K562 (cell line): ENCODE measurements at regions not wholly inside any gene's neighbourhood (a gene's known extent, or its start where the extent isn't known, plus 50 kb on each side); places are given as distances from the start of the nearest gene placed in this dataset.

Source experiments
- ATAC-seq: fragments of 200-7000 bp; cut with Tn5 transposase; 3 replicates; pipeline ENCODE4 v1.9.1; 2020; ENCODE audit warnings: moderate library complexity
- BruUV-seq: library from RNA; stranded (reverse); fragments of 400-500 nt; replicated peaks from 2 replicates; lab custom pipeline; 2021; lab: Mats Ljungman, UMichigan
- CTCF ChIA-PET: fragments of 300-600 bp; formaldehyde crosslinking; extraction: SDS; loops from one replicate; lab custom pipeline; 2021; ENCODE audit warnings: low intra/inter-chr PET ratio; lab: Yijun Ruan, JAX
- POLR2A ChIA-PET: fragments of 300-600, 350-650 bp; sonication (Branson Sonifier 250); formaldehyde crosslinking; extraction: SDS; loops from one replicate; lab custom pipeline; 2021; ENCODE audit warnings: antibody characterized with exemption, inconsistent platforms; lab: Yijun Ruan, JAX
- DNase-seq, 4 experiments: peaks; one replicate each; pipeline versions ENCODE4 v3.0.0 to v3.0.0-alpha.2; 2011 to 2018; ENCODE audit warnings: low spot score in 3 of 4, mixed read lengths in 3 of 4; ENCODE audit errors: extremely low read depth in 1 of 4
- FAIRE-seq: peaks from 2 replicates; lab custom pipeline; 2011; peaks lifted over from hg19 to GRCh38; lab: Jason Lieb, UNC
- H2AFZ ChIP-seq: 2 replicates; pipeline ENCODE4 v1.6.0; 2011; ENCODE audit warnings: low read depth, low read length, control low read depth, inconsistent platforms
- H3K27ac ChIP-seq: fragments of 200-600 bp; 3 replicates; pipeline ENCODE4 v1.8.0; 2011; ENCODE audit warnings: low read depth, mild to moderate bottlenecking, control low read depth, inconsistent platforms, low read length, moderate library complexity, mixed read lengths; ENCODE audit errors: extremely low read depth
- H3K27me3 ChIP-seq, 2 experiments: fragments of 300-600 bp in 1 of 2; 2 replicates in 1 of 2; 3 replicates in 1 of 2; pipeline versions ENCODE4 v1.6.0 to v1.8.0; 2011; ENCODE audit warnings: inconsistent platforms in 2 of 2, low read length in 2 of 2, mild to moderate bottlenecking in 1 of 2, mixed read lengths in 1 of 2, moderate library complexity in 1 of 2; ENCODE audit not compliant: control insufficient read depth in 2 of 2, insufficient read depth in 2 of 2
- H3K36me3 ChIP-seq: fragments of 300-600 bp; 3 replicates; pipeline ENCODE4 v1.8.0; 2011; ENCODE audit warnings: mild to moderate bottlenecking, low read length, inconsistent platforms; ENCODE audit not compliant: control insufficient read depth, insufficient read depth
- H3K4me1 ChIP-seq, 2 experiments: fragments of 200-600 bp in 1 of 2; replicated peaks in 1 of 2; 2 replicates in 1 of 2; 3 replicates in 1 of 2; pipeline versions ENCODE4 v1.5.1 to v1.8.0; 2011; ENCODE audit warnings: inconsistent platforms in 2 of 2, low read length in 2 of 2, mild to moderate bottlenecking in 1 of 2, mixed read lengths in 1 of 2, moderate library complexity in 1 of 2; ENCODE audit not compliant: control insufficient read depth in 2 of 2, insufficient read depth in 2 of 2
- H3K4me2 ChIP-seq: 2 replicates; pipeline ENCODE4 v1.6.1; 2011; ENCODE audit warnings: low read length, control low read depth, inconsistent platforms, mixed read lengths; ENCODE audit not compliant: insufficient read depth
- H3K4me3 ChIP-seq: fragments of 200-600 bp; sonication (generic), shearing (Covaris generic); 2 replicates; pipeline ENCODE4 v1.5.1; 2016; ENCODE audit warnings: control low read depth, inconsistent platforms
- H3K79me2 ChIP-seq: fragments of 200-600 bp; 3 replicates; pipeline ENCODE4 v1.8.0; 2011; ENCODE audit warnings: low read length, inconsistent platforms; ENCODE audit not compliant: control insufficient read depth, insufficient read depth
- H3K9ac ChIP-seq, 2 experiments: 2 replicates each; pipeline versions ENCODE4 v1.6.0 to v1.6.1; 2011; ENCODE audit warnings: low read depth in 2 of 2, low read length in 2 of 2, control low read depth in 1 of 2, inconsistent platforms in 1 of 2, mild to moderate bottlenecking in 1 of 2, mixed read lengths in 1 of 2; ENCODE audit not compliant: insufficient read depth in 1 of 2
- H3K9me1 ChIP-seq: one replicate; pipeline ENCODE4 v1.6.0; 2011; ENCODE audit warnings: inconsistent platforms, mild to moderate bottlenecking, low read length, moderate library complexity; ENCODE audit not compliant: control insufficient read depth, insufficient read depth
- H3K9me3 ChIP-seq: replicated peaks from 2 replicates; pipeline ENCODE4 v1.5.1; 2011; ENCODE audit warnings: low read depth, low read length, inconsistent platforms; ENCODE audit not compliant: control insufficient read depth, insufficient read depth
- H4K20me1 ChIP-seq: replicated peaks from 2 replicates; pipeline ENCODE4 v1.6.1; 2011; ENCODE audit warnings: low read length, inconsistent platforms, mixed read lengths; ENCODE audit not compliant: control insufficient read depth, insufficient read depth
- BRD4 ChIP-seq: fragments of 200-600 bp; sonication (generic); IDR thresholded peaks from 2 replicates; pipeline ENCODE4 v1.6.1; 2017; ENCODE audit warnings: inconsistent platforms
- CBX5 ChIP-seq: IDR thresholded peaks from 2 replicates; pipeline ENCODE4 v1.6.1; 2014; ENCODE audit warnings: low read depth, borderline replicate concordance
- CEBPG ChIP-seq, 3 experiments: fragments of 200-800 bp in 1 of 3; sonication (Bioruptor generic) in 1 of 3; sonication (generic) in 1 of 3; formaldehyde crosslinking in 1 of 3; IDR thresholded peaks in 2 of 3; conservative IDR thresholded peaks in 1 of 3; 2 replicates each; pipeline versions ENCODE4 v1.6.1 to v1.8.0; 2016 to 2022; ENCODE audit warnings: missing compliant biosample characterization in 2 of 3, missing genetic modification characterization in 2 of 3, mild to moderate bottlenecking in 1 of 3, missing genetic modification reagents in 1 of 3
- KLF10 ChIP-seq: fragments of 250-450 bp; sonication (Bioruptor Pico); IDR thresholded peaks from 2 replicates; pipeline ENCODE4 v1.6.1; 2021; ENCODE audit warnings: matching md5 sums
- MEIS2 ChIP-seq: fragments of 450-650 bp; IDR thresholded peaks from 2 replicates; pipeline ENCODE4 v1.6.1; 2014; ENCODE audit warnings: mild to moderate bottlenecking; ENCODE audit not compliant: partially characterized antibody
- NFXL1 ChIP-seq: fragments of 450-650 bp; formaldehyde crosslinking; IDR thresholded peaks from 2 replicates; pipeline ENCODE4 v1.4.0; 2021; ENCODE audit warnings: mild to moderate bottlenecking
- NR0B1 ChIP-seq: fragments of 450-650 bp; IDR thresholded peaks from one replicate; pipeline ENCODE4 v1.6.1; 2018; ENCODE audit warnings: mild to moderate bottlenecking, moderate library complexity; ENCODE audit not compliant: partially characterized antibody
- PHF21A ChIP-seq: fragments of 450-650 bp; IDR thresholded peaks from 2 replicates; pipeline ENCODE4 v1.6.1; 2017; ENCODE audit warnings: low read depth, borderline replicate concordance
- POLR3G ChIP-seq: IDR thresholded peaks from 2 replicates; pipeline ENCODE4 v1.6.1; 2011; ENCODE audit not compliant: insufficient read length, insufficient replicate concordance; ENCODE audit errors: extremely low read depth
- RBBP5 ChIP-seq: fragments of 200-600 bp; sonication (generic); IDR thresholded peaks from 2 replicates; pipeline ENCODE4 v1.6.1; 2012; ENCODE audit warnings: borderline replicate concordance, mild to moderate bottlenecking, low read length, control low read depth, inconsistent platforms; ENCODE audit not compliant: insufficient read depth, poor library complexity, severe bottlenecking
- SMAD4 ChIP-seq: fragments of 250-450 bp; sonication (Bioruptor Pico); conservative IDR thresholded peaks from 2 replicates; pipeline ENCODE4 v1.8.0; 2021; ENCODE audit warnings: inconsistent platforms, mild to moderate bottlenecking, moderate library complexity
- TFE3 ChIP-seq: fragments of 450-650 bp; formaldehyde crosslinking; IDR thresholded peaks from 2 replicates; pipeline ENCODE4 v1.4.0; 2020; ENCODE audit warnings: mild to moderate bottlenecking, mixed read lengths
- ZNF124 ChIP-seq: sonication (generic); formaldehyde crosslinking; IDR thresholded peaks from 2 replicates; pipeline ENCODE4 v1.8.1; 2022; ENCODE audit warnings: missing genetic modification reagents
- ZNF143 ChIP-seq: sonication (generic); formaldehyde crosslinking; IDR thresholded peaks from 2 replicates; pipeline ENCODE4 v1.9.0; 2022; ENCODE audit warnings: mild to moderate bottlenecking, missing genetic modification reagents
- ZNF253 ChIP-seq: fragments of 250-450 bp; sonication (Bioruptor Pico); conservative IDR thresholded peaks from 2 replicates; pipeline ENCODE4 v1.6.1; 2021; ENCODE audit warnings: mild to moderate bottlenecking
- ZNF263 ChIP-seq: sonication (generic); formaldehyde crosslinking; IDR thresholded peaks from 2 replicates; pipeline ENCODE4 v1.8.0; 2022; ENCODE audit warnings: mild to moderate bottlenecking, missing genetic modification reagents, borderline replicate concordance
- ZNF347 ChIP-seq: fragments of 450-650 bp; formaldehyde crosslinking; IDR thresholded peaks from 2 replicates; pipeline ENCODE4 v1.4.0; 2020; ENCODE audit warnings: low read depth, mild to moderate bottlenecking, moderate library complexity
- WGBS: fragments of 100-300 bp; shearing (Covaris generic); methylation state at CpG from one replicate; pipeline ENCODE4 v1.1.6; 2016; ENCODE audit warnings: low coverage, mixed read lengths; ENCODE audit not compliant: insufficient coverage; ENCODE audit errors: missing lambda C conversion rate; 5-methylcytosine and 5-hydroxymethylcytosine counted together
- in situ Hi-C: fragments of 300-500 bp; cut with MboI; formaldehyde crosslinking; loops from 4 replicates; pipeline ENCODE4 v1.15.0; 2018; ENCODE audit warnings: inconsistent platforms, mixed read lengths
- intact Hi-C: fragments of 100-400 bp; cut with micrococcal nuclease; formaldehyde crosslinking; loops from 2 replicates; pipeline ENCODE4 v1.14.2; 2022
- TF ChIP-seq, protein P1 (sequence below): IDR thresholded peaks from 2 replicates; pipeline ENCODE4 v1.6.1; 2011; ENCODE audit not compliant: insufficient read length; ENCODE audit errors: extremely low read depth
- TF ChIP-seq, protein P2 (sequence below): fragments of 250-450 bp; sonication (Bioruptor Pico); IDR thresholded peaks from 2 replicates; pipeline ENCODE4 v1.4.0; 2020; ENCODE audit warnings: mild to moderate bottlenecking, moderate library complexity

DNA sequence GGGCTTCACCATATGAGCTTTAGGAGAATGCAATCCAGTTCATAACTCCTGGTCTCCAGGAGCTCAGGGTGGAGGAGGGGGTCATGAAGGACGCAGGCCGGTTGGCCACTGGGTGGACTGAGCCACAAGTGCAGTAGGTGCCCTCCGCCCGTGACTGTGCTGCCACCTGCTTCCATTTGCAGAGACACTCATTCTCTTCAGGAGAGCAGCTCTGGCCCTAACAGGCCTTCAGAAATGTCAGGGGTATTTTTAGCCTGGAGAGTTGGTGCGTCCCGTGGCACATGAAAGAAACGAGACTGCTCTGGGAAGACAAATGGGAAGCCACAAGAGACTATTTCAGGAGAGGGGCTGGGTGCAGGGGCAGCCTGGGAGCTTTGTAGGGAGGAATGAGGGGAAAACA is 74.6 kb upstream of the MYL2 start:
- Histone ChIP-seq H2AFZ (no peak overlapping the region), H3K79me2 (no peaks in the 10 kb centered on the region), H3K4me1 (no peaks in the 10 kb centered on the region), H3K9ac (no peak overlapping the region), H3K27me3 (peaks cover 0 to 2% of the 10 kb centered on the region in 2 experiments; a peak in 3 of 5 replicates), H3K4me3 (no peak overlapping the region), H3K27ac (no peak overlapping the region), H3K9me1 (no peaks in the 10 kb centered on the region), H3K9me3 (no peaks in the 10 kb centered on the region)
- ChIA-PET POLR2A (no interaction called here), CTCF (no interaction called here)
- no peak for DNase-seq
- intact Hi-C loops: no loop called here
- WGBS: 3% methylated on average over 7 of the region's 7 CpGs
- no peak for FAIRE-seq
- ATAC-seq: no peak
- TF ChIP-seq BRD4 (no peak), NR0B1 (no peak), CBX5 (no peak), ZNF347 (CRISPR knock-in tag) (no peak), CEBPG (CRISPR knock-in tag; IDR thresholded peaks at IDR 0.05) (no peak), CEBPG (tag; conservative IDR thresholded peaks at IDR 0.05 in 1 of 2, IDR thresholded peaks at IDR 0.05 in 1 of 2) (no peak), SMAD4 (CRISPR knock-in tag) (no peak), ZNF253 (CRISPR knock-in tag) (no peak), RBBP5 (no peak), NFXL1 (CRISPR knock-in tag) (no peak), TFE3 (CRISPR knock-in tag) (no peak), KLF10 (CRISPR knock-in tag) (no peak), ZNF143 (CRISPR knock-in tag) (no peak), PHF21A (no peak), ZNF263 (no peak), MEIS2 (no peak), ZNF124 (no peak), POLR3G (no peak)
- TF ChIP-seq, protein P1, sequence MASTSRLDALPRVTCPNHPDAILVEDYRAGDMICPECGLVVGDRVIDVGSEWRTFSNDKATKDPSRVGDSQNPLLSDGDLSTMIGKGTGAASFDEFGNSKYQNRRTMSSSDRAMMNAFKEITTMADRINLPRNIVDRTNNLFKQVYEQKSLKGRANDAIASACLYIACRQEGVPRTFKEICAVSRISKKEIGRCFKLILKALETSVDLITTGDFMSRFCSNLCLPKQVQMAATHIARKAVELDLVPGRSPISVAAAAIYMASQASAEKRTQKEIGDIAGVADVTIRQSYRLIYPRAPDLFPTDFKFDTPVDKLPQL: no peak
- TF ChIP-seq, protein P2, sequence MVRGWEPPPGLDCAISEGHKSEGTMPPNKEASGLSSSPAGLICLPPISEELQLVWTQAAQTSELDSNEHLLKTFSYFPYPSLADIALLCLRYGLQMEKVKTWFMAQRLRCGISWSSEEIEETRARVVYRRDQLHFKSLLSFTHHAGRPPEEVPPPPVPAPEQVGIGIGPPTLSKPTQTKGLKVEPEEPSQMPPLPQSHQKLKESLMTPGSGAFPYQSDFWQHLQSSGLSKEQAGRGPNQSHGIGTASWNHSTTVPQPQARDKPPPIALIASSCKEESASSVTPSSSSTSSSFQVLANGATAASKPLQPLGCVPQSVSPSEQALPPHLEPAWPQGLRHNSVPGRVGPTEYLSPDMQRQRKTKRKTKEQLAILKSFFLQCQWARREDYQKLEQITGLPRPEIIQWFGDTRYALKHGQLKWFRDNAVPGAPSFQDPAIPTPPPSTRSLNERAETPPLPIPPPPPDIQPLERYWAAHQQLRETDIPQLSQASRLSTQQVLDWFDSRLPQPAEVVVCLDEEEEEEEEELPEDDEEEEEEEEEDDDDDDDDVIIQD (CRISPR knock-in tag): no peak
- TF ChIP-seq, all 486 proteins: peak for 0
- Histone ChIP-seq H4K20me1 (no peaks in the 10 kb centered on the region), H3K4me2 (no peak overlapping the region), H3K36me3 (no peaks in the 10 kb centered on the region)
- in situ Hi-C loops: no loop called here
- BruUV-seq: no TSS peak
